ENCODE measurements at regions not wholly inside any gene's neighbourhood (a gene's known extent, or its start where the extent isn't known, plus 50 kb on each side); places are given as distances from the start of the nearest gene placed in this dataset.

- TF ChIP-seq POLR2AphosphoS5 (IDR thresholded peaks at IDR 0.05; ENCODE audit: borderline replicate concordance, low read depth, low read length) (no peak), EZH2 (IDR thresholded peaks at IDR 0.05) (no peak), FOXP2 (optimal IDR thresholded peaks at IDR 0.05; ENCODE audit: control extremely low read depth, extremely low read length, insufficient read depth) (no peak)
Measured at GRCh38 chrX:139192386-139192961, 338.1 kb upstream of the F9 start.

Measured in SK-N-MC (cell line).